PC-9 (cell line): ENCODE measurements at regions not wholly inside any gene's neighbourhood (a gene's known extent, or its start where the extent isn't known, plus 50 kb on each side); places are given as distances from the start of the nearest gene placed in this dataset.

Experiments used
- CTCF ChIP-seq: fragments of 200-600 bp; sonication (generic); conservative IDR thresholded peaks from 2 replicates; pipeline ENCODE4 v1.6.1; 2017; ENCODE audit warnings: mixed run types, antibody characterized with exemption, mild to moderate bottlenecking, moderate library complexity
- EZH2 ChIP-seq: fragments of 200-600 bp; sonication (generic); IDR thresholded peaks from 2 replicates; pipeline ENCODE4 v1.8.0; 2017; ENCODE audit warnings: antibody characterized with exemption, low read depth

GRCh38 chr20:5401277-5401875 lies 84.6 kb upstream of the PROKR2 start:
- TF ChIP-seq CTCF (no peak), EZH2 (no peak)
